IMR-90 (cell line): ENCODE measurements at regions not wholly inside any gene's neighbourhood (a gene's known extent, or its start where the extent isn't known, plus 50 kb on each side); places are given as distances from the start of the nearest gene placed in this dataset.

Experiments used
- ATAC-seq: fragments of 200-7000 bp; cut with Tn5 transposase; 2 replicates; pipeline ENCODE4 v1.9.1; 2020; ENCODE audit warnings: low read depth, mild to moderate bottlenecking, moderate library complexity
- BruUV-seq: library from RNA; stranded (reverse); fragments of 400-500 nt; replicated peaks from 2 replicates; lab custom pipeline; 2021; lab: Mats Ljungman, UMichigan
- CTCF ChIA-PET: fragments of 300-600 bp; formaldehyde crosslinking; extraction: SDS; loops from one replicate; lab custom pipeline; 2021; ENCODE audit warnings: antibody characterized with exemption; lab: Yijun Ruan, JAX
- POLR2A ChIA-PET: fragments of 300-600 bp; sonication (Branson Sonifier 250); formaldehyde crosslinking; loops from one replicate; lab custom pipeline; 2022; ENCODE audit warnings: antibody characterized with exemption; ENCODE audit not compliant: unreplicated experiment; lab: Charles Lee
- DNase-seq: peaks from one replicate; pipeline ENCODE4 v3.0.0; 2013
- H2AFZ ChIP-seq: replicated peaks from 2 replicates; pipeline ENCODE3; 2013; ENCODE audit warnings: low read length, mild to moderate bottlenecking; ENCODE audit not compliant: poor library complexity
- H2AK5ac ChIP-seq: 2 replicates; pipeline ENCODE4 v1.6.1; 2013; ENCODE audit warnings: low read depth, low read length, inconsistent platforms
- H2AK9ac ChIP-seq: replicated peaks from 2 replicates; pipeline ENCODE3; 2013; ENCODE audit warnings: mild to moderate bottlenecking, low read depth, low read length, moderate library complexity; ENCODE audit not compliant: poor library complexity
- H2BK120ac ChIP-seq: 2 replicates; pipeline ENCODE4 v1.6.1; 2013; ENCODE audit warnings: low read depth, low read length, inconsistent platforms
- H2BK15ac ChIP-seq: 3 replicates; pipeline ENCODE4 v1.6.1; 2013; ENCODE audit warnings: low read depth, low read length, inconsistent platforms
- H2BK20ac ChIP-seq: 2 replicates; pipeline ENCODE4 v1.6.1; 2013; ENCODE audit warnings: low read depth, mild to moderate bottlenecking, inconsistent platforms, low read length, moderate library complexity
- H2BK5ac ChIP-seq: 2 replicates; pipeline ENCODE4 v1.6.1; 2013; ENCODE audit warnings: mild to moderate bottlenecking, low read depth, low read length, inconsistent platforms; ENCODE audit not compliant: poor library complexity, severe bottlenecking
- H3K14ac ChIP-seq: replicated peaks from 2 replicates; pipeline ENCODE4 v1.6.1; 2013; ENCODE audit warnings: low read depth, low read length, inconsistent platforms
- H3K18ac ChIP-seq: 2 replicates; pipeline ENCODE4 v1.6.1; 2013; ENCODE audit warnings: low read depth, low read length, control low read depth
- H3K23ac ChIP-seq: 2 replicates; pipeline ENCODE4 v1.6.1; 2013; ENCODE audit warnings: low read depth, low read length, inconsistent platforms
- H3K27ac ChIP-seq: 2 replicates; pipeline ENCODE4 v1.5.1; 2013; ENCODE audit warnings: mild to moderate bottlenecking, control low read depth, low read length; ENCODE audit not compliant: insufficient read depth
- H3K27me3 ChIP-seq: 2 replicates; pipeline ENCODE4 v1.6.1; 2013; ENCODE audit warnings: low read length; ENCODE audit not compliant: control insufficient read depth, insufficient read depth
- H3K36me3 ChIP-seq: 2 replicates; pipeline ENCODE4 v1.6.1; 2013; ENCODE audit warnings: low read length, mixed read lengths; ENCODE audit not compliant: control insufficient read depth, insufficient read depth
- H3K4ac ChIP-seq: 2 replicates; pipeline ENCODE4 v1.6.1; 2013; ENCODE audit warnings: low read depth, low read length, inconsistent platforms
- H3K4me1 ChIP-seq: 2 replicates; pipeline ENCODE4 v1.6.1; 2013; ENCODE audit warnings: low read length, mixed read lengths; ENCODE audit not compliant: control insufficient read depth, insufficient read depth
- H3K4me2 ChIP-seq: 2 replicates; pipeline ENCODE4 v1.6.1; 2013; ENCODE audit warnings: low read depth, mild to moderate bottlenecking, control low read depth, low read length, moderate library complexity
- H3K4me3 ChIP-seq: 2 replicates; pipeline ENCODE4 v1.5.1; 2013; ENCODE audit warnings: low read depth, mild to moderate bottlenecking, control low read depth, low read length, moderate library complexity; ENCODE audit not compliant: insufficient read depth
- H3K56ac ChIP-seq: 2 replicates; pipeline ENCODE4 v1.6.1; 2013; ENCODE audit warnings: low read length, inconsistent platforms; ENCODE audit not compliant: insufficient read depth; ENCODE audit errors: extremely low read depth
- H3K79me1 ChIP-seq, 2 experiments: 2 replicates each; pipeline ENCODE4 v1.6.1; 2013; ENCODE audit warnings: low read length in 2 of 2, inconsistent platforms in 1 of 2, low read depth in 1 of 2
- H3K9ac ChIP-seq: 2 replicates; pipeline ENCODE4 v1.6.1; 2013; ENCODE audit warnings: low read depth, low read length, control low read depth
- H3K9me1 ChIP-seq: 2 replicates; pipeline ENCODE4 v1.6.1; 2013; ENCODE audit warnings: low read length, inconsistent platforms; ENCODE audit not compliant: insufficient read depth
- H3K9me3 ChIP-seq: 2 replicates; pipeline ENCODE4 v1.6.1; 2013; ENCODE audit warnings: low read length; ENCODE audit not compliant: control insufficient read depth, insufficient read depth
- H4K20me1 ChIP-seq: 2 replicates; pipeline ENCODE4 v1.6.1; 2013; ENCODE audit warnings: low read length, inconsistent platforms; ENCODE audit not compliant: insufficient read depth
- H4K5ac ChIP-seq: 2 replicates; pipeline ENCODE4 v1.6.1; 2013; ENCODE audit warnings: mild to moderate bottlenecking, low read depth, low read length, control low read depth
- H4K8ac ChIP-seq, 2 experiments: 2 replicates each; pipeline ENCODE4 v1.6.1; 2013; ENCODE audit warnings: low read depth in 2 of 2, low read length in 2 of 2, control low read depth in 1 of 2, inconsistent platforms in 1 of 2
- H4K91ac ChIP-seq: 2 replicates; pipeline ENCODE4 v1.6.1; 2013; ENCODE audit warnings: low read depth, low read length, inconsistent platforms; ENCODE audit not compliant: insufficient read depth
- BHLHE40 ChIP-seq: fragments of 150-350 bp; IDR thresholded peaks from 2 replicates; pipeline ENCODE4 v1.6.1; 2016; ENCODE audit warnings: mild to moderate bottlenecking, low read depth, low read length
- MAFK ChIP-seq: IDR thresholded peaks from 2 replicates; pipeline ENCODE4 v1.6.1; 2012; ENCODE audit warnings: low read depth, low read length, improper control_type of control experiment
- POLR2A ChIP-seq: IDR thresholded peaks from 2 replicates; pipeline ENCODE4 v1.6.1; 2012; ENCODE audit warnings: mild to moderate bottlenecking, low read depth, low read length
- RAD21 ChIP-seq: IDR thresholded peaks from 2 replicates; pipeline ENCODE4 v1.6.1; 2012; ENCODE audit warnings: low read length, improper control_type of control experiment
- WGBS, 2 experiments: methylation state at CpG; one replicate each; pipeline versions ENCODE4 v1.1.5 to v1.1.7; 2013; ENCODE audit warnings: missing lambda C conversion rate in 2 of 2; ENCODE audit not compliant: insufficient read length in 1 of 2; ENCODE audit errors: extremely low coverage in 2 of 2; 5-methylcytosine and 5-hydroxymethylcytosine counted together
- dilution Hi-C: fragments of 300-500 bp; cut with HindIII; formaldehyde crosslinking; loops from one replicate; pipeline ENCODE4 v1.14.3; 2018; ENCODE audit warnings: low sequenced_read_pairs; ENCODE audit not compliant: unreplicated experiment
- in situ Hi-C: fragments of 300-500 bp; cut with MboI; formaldehyde crosslinking; loops from 3 replicates; pipeline ENCODE4 v1.14.3; 2019; ENCODE audit warnings: low sequenced_read_pairs, inconsistent platforms, mixed read lengths
- intact Hi-C: fragments of 100-400 bp; cut with micrococcal nuclease; formaldehyde crosslinking; loops from 2 replicates; pipeline ENCODE4 v1.10.0; 2022
- TF ChIP-seq, protein P1 (sequence below): fragments of 150-350 bp; IDR thresholded peaks from 2 replicates; pipeline ENCODE4 v1.6.1; 2016; ENCODE audit warnings: low read depth, mild to moderate bottlenecking, low read length, moderate library complexity, borderline replicate concordance

GRCh38 chr3:78529601-78530000, 1238.2 kb downstream of the ROBO1 start:
- POLR2A ChIA-PET, result no interaction called here

More at GRCh38 chr3:78529601-78530000, 1238.2 kb downstream of the ROBO1 start:
- H3K14ac ChIP-seq, result no peak overlapping the region
- H4K8ac ChIP-seq, result no peak overlapping the region
- H3K23ac ChIP-seq, result no peak overlapping the region
- H2BK15ac ChIP-seq, result no peak overlapping the region
- H3K4me3 ChIP-seq, result no peak overlapping the region
- H3K56ac ChIP-seq, result no peak overlapping the region
- DNase-seq (no peak), ATAC-seq (no peak)
- intact Hi-C loops, result no loop called here
- H3K9ac ChIP-seq, result no peak overlapping the region
- no peak overlapping the region for H2AK5ac ChIP-seq
- H2BK20ac ChIP-seq, result no peak overlapping the region
- no peaks in the 10 kb centered on the region for H3K9me1 ChIP-seq
- no TSS peak for BruUV-seq
- no peak overlapping the region for H4K91ac ChIP-seq
- no peaks in the 10 kb centered on the region for H4K20me1 ChIP-seq
- no peaks in the 10 kb centered on the region for H3K27me3 ChIP-seq
- WGBS, 2 experiments, result no CpG with 5 or more reads among the region's 3 CpGs
- no peak for TF ChIP-seq BHLHE40
- TF ChIP-seq, protein P1, sequence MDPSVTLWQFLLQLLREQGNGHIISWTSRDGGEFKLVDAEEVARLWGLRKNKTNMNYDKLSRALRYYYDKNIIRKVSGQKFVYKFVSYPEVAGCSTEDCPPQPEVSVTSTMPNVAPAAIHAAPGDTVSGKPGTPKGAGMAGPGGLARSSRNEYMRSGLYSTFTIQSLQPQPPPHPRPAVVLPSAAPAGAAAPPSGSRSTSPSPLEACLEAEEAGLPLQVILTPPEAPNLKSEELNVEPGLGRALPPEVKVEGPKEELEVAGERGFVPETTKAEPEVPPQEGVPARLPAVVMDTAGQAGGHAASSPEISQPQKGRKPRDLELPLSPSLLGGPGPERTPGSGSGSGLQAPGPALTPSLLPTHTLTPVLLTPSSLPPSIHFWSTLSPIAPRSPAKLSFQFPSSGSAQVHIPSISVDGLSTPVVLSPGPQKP, result no peak
- TF ChIP-seq MAFK, result no peak
- no peak for TF ChIP-seq RAD21
- TF ChIP-seq POLR2A, result no peak
- H2BK5ac ChIP-seq, result no peak overlapping the region
- no peaks in the 10 kb centered on the region; the same call in 1 of the 2 replicates for H3K9me3 ChIP-seq
- H3K79me1 ChIP-seq, result no peaks in the 10 kb centered on the region
- no peak overlapping the region for H3K27ac ChIP-seq
- no peak overlapping the region for H3K4me2 ChIP-seq
- H3K4ac ChIP-seq, result no peak overlapping the region
- H2BK120ac ChIP-seq, result no peak overlapping the region
- H2AK9ac ChIP-seq, result no peak overlapping the region
- in situ Hi-C loops, result no loop called here
- no peak overlapping the region for H2AFZ ChIP-seq
- H3K18ac ChIP-seq, result no peak overlapping the region
- H3K36me3 ChIP-seq, result no peaks in the 10 kb centered on the region
- CTCF ChIA-PET, result no interaction called here
- H4K5ac ChIP-seq, result no peak overlapping the region
- dilution Hi-C loops, result no loop called here
- H3K4me1 ChIP-seq, result no peaks in the 10 kb centered on the region
